ENCODE measurements at regions not wholly inside any gene's neighbourhood (a gene's known extent, or its start where the extent isn't known, plus 50 kb on each side); places are given as distances from the start of the nearest gene placed in this dataset.
A peak's percentile ranks its signal among the peaks of the same experiment; 100 is the strongest.

GRCh38 chr9:134545543-134546245 is 95.9 kb upstream of the COL5A1 start:
- intact Hi-C loops (cut with DNase I): no loop called here
- H3K4me1 ChIP-seq: no peaks in the 10 kb centered on the region
- no peaks in the 10 kb centered on the region for H3K36me3 ChIP-seq
- H3K4me3 ChIP-seq: no peak overlapping the region
- ATAC-seq: no peak
- peak overlapping the region; percentile 43 for H3K27ac ChIP-seq
- DNase-seq: peak; percentile 54
- no peaks in the 10 kb centered on the region for H3K9me3 ChIP-seq
- H3K27me3 ChIP-seq: no peaks in the 10 kb centered on the region
- TF ChIP-seq, protein P1, sequence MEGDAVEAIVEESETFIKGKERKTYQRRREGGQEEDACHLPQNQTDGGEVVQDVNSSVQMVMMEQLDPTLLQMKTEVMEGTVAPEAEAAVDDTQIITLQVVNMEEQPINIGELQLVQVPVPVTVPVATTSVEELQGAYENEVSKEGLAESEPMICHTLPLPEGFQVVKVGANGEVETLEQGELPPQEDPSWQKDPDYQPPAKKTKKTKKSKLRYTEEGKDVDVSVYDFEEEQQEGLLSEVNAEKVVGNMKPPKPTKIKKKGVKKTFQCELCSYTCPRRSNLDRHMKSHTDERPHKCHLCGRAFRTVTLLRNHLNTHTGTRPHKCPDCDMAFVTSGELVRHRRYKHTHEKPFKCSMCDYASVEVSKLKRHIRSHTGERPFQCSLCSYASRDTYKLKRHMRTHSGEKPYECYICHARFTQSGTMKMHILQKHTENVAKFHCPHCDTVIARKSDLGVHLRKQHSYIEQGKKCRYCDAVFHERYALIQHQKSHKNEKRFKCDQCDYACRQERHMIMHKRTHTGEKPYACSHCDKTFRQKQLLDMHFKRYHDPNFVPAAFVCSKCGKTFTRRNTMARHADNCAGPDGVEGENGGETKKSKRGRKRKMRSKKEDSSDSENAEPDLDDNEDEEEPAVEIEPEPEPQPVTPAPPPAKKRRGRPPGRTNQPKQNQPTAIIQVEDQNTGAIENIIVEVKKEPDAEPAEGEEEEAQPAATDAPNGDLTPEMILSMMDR (IDR thresholded peaks at IDR 0.05): no peak

- H3K4me3 ChIP-seq: no peak overlapping the region
- H3K4me1 ChIP-seq: peaks cover under 1% of the 10 kb centered on the region
- intact Hi-C loops (cut with DNase I): no loop called here
- H3K27me3 ChIP-seq: no peaks in the 10 kb centered on the region
- peak overlapping the region; percentile 43 for H3K27ac ChIP-seq
- peak; percentile 60 for DNase-seq
- H3K36me3 ChIP-seq: no peaks in the 10 kb centered on the region
- no peaks in the 10 kb centered on the region for H3K9me3 ChIP-seq
- no peak for ATAC-seq
- TF ChIP-seq, protein P1 (IDR thresholded peaks at IDR 0.05): no peak
These were observed 95.3 kb upstream of the COL5A1 start for GRCh38 chr9:134546246-134546731.

GRCh38 chr9:134546746-134547145 is 94.9 kb upstream of the COL5A1 start:
- intact Hi-C loops (cut with DNase I): no loop called here
- no peaks in the 10 kb centered on the region for H3K9me3 ChIP-seq
- ATAC-seq (no peak), DNase-seq (peak; percentile 53)
- TF ChIP-seq, protein P1 (IDR thresholded peaks at IDR 0.05): no peak
- no peaks in the 10 kb centered on the region for H3K36me3 ChIP-seq
- H3K27ac ChIP-seq: peak overlapping the region; percentile 43
- H3K4me1 ChIP-seq: peaks cover 5% of the 10 kb centered on the region
- H3K4me3 ChIP-seq: no peak overlapping the region
- H3K27me3 ChIP-seq: no peaks in the 10 kb centered on the region

GRCh38 chr9:134547161-134548100 is 94.2 kb upstream of the COL5A1 start:
- Histone ChIP-seq H3K27ac (no peak overlapping the region), H3K36me3 (no peaks in the 10 kb centered on the region), H3K4me1 (peaks cover 11% of the 10 kb centered on the region), H3K4me3 (no peak overlapping the region), H3K9me3 (no peaks in the 10 kb centered on the region), H3K27me3 (no peaks in the 10 kb centered on the region)
- ATAC-seq: no peak
- intact Hi-C loops (cut with DNase I): no loop called here
- TF ChIP-seq, protein P1 (IDR thresholded peaks at IDR 0.05): no peak
- peak; percentile 53 for DNase-seq

- Histone ChIP-seq H3K27ac (no peak overlapping the region), H3K27me3 (no peaks in the 10 kb centered on the region), H3K9me3 (no peaks in the 10 kb centered on the region), H3K36me3 (no peaks in the 10 kb centered on the region), H3K4me3 (no peak overlapping the region), H3K4me1 (peaks cover 14% of the 10 kb centered on the region)
- TF ChIP-seq, protein P1 (IDR thresholded peaks at IDR 0.05): no peak
- DNase-seq: no peak
- intact Hi-C loops (cut with DNase I): no loop called here
- ATAC-seq: no peak
These were observed 93.4 kb upstream of the COL5A1 start for GRCh38 chr9:134548185-134548584.
